ENCODE measurements at regions not wholly inside any gene's neighbourhood (a gene's known extent, or its start where the extent isn't known, plus 50 kb on each side); places are given as distances from the start of the nearest gene placed in this dataset.

DNA sequence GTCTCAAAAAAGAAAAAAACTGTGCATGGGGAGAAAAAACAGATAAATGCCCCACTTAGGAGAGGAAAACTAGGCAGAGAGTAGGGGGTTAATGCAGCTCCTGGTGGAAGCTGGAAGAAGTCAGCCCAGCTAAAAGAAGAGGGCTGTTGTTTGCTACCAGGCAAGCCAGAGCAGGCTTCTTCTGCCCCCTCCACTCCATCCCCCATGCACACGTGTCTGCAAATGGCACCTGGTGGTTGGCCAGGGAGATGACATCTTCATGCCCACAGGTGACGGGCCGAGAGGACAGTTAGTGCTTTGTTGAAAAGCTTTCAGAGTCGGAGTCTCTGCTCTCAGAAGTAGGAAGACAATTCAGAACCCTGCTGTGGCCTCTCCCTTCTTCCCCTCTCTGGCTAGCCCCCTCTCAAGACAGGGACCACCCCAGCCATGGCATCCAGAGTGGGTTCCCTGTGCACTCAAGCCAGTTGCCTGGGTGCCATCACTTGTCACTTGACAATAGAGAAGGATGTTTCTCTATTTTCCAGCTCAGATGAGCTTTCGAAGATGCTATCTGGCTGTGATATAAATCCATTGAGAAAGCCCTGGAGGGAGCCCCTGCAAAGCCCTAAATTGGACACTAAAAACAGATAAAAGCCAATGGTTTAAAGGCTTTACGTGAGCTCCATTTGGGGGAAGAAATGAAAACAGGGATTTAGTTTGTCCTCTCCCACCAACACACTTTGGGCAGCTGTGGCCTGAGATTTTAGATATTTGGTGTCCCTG is 142.0 kb downstream of the TRIM29 start:
- intact Hi-C loops (cut with DNase I): no loop called here
- Histone ChIP-seq H3K36me3 (replicated peaks in 1 of 2; ENCODE audit: insufficient read depth in 1 of 2, low read depth in 2 of 2) (no peaks in the 10 kb centered on the region), H3K4me3 (no peak overlapping the region), H3K27me3 (no peaks in the 10 kb centered on the region), H3K4me1 (peaks cover 6% of the 10 kb centered on the region), H3K27ac (no peak overlapping the region), H3K9me3 (no peaks in the 10 kb centered on the region)
- TF ChIP-seq POLR2A (IDR thresholded peaks at IDR 0.05): no peak
- TF ChIP-seq, protein P1, sequence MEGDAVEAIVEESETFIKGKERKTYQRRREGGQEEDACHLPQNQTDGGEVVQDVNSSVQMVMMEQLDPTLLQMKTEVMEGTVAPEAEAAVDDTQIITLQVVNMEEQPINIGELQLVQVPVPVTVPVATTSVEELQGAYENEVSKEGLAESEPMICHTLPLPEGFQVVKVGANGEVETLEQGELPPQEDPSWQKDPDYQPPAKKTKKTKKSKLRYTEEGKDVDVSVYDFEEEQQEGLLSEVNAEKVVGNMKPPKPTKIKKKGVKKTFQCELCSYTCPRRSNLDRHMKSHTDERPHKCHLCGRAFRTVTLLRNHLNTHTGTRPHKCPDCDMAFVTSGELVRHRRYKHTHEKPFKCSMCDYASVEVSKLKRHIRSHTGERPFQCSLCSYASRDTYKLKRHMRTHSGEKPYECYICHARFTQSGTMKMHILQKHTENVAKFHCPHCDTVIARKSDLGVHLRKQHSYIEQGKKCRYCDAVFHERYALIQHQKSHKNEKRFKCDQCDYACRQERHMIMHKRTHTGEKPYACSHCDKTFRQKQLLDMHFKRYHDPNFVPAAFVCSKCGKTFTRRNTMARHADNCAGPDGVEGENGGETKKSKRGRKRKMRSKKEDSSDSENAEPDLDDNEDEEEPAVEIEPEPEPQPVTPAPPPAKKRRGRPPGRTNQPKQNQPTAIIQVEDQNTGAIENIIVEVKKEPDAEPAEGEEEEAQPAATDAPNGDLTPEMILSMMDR (IDR thresholded peaks at IDR 0.05): no peak
- ATAC-seq: no peak
- DNase-seq: no peak
- 64 to 66% methylated on average over 6 of the region's 6 CpGs for WGBS, 2 donors

DNA sequence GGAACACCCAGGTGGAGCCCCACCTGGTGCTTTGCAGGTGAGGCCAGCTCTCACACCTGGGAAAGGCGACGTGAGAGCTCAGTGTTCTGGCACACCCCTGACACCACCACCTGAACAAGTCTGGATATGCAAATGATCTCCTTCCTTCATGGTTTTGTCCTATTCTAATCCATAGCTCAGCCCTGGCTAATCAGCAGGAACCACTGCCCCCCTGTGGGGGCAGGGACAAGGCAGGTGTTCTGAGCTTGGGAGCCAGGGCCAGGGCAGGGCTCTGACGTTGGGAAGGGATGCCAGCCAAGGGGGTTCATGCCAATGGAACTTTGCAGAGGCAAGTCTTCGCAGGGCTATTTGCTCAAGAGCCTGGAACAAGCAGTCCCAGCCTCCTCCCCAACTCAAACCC is 144.2 kb downstream of the TRIM29 start:
- whole genome bisulfite sequencing, 2 donors: 0 to 19% methylated on average over 1 to 3 of the region's 4 CpGs
- intact Hi-C loops (cut with DNase I): no loop called here
- DNase-seq (peak; percentile 42 to 81 (median 74)), ATAC-seq (peak; percentile 43)
- Histone ChIP-seq H3K4me3 (no peak overlapping the region), H3K27ac (no peak overlapping the region), H3K27me3 (no peaks in the 10 kb centered on the region), H3K36me3 (replicated peaks in 1 of 2; ENCODE audit: insufficient read depth in 1 of 2, low read depth in 2 of 2) (no peaks in the 10 kb centered on the region), H3K4me1 (peaks cover 6% of the 10 kb centered on the region), H3K9me3 (no peaks in the 10 kb centered on the region)
- TF ChIP-seq, protein P1 (IDR thresholded peaks at IDR 0.05): peak in 3 of 7 experiments; percentile 28 to 40 (median 30)
- TF ChIP-seq POLR2A (IDR thresholded peaks at IDR 0.05): no peak

DNA sequence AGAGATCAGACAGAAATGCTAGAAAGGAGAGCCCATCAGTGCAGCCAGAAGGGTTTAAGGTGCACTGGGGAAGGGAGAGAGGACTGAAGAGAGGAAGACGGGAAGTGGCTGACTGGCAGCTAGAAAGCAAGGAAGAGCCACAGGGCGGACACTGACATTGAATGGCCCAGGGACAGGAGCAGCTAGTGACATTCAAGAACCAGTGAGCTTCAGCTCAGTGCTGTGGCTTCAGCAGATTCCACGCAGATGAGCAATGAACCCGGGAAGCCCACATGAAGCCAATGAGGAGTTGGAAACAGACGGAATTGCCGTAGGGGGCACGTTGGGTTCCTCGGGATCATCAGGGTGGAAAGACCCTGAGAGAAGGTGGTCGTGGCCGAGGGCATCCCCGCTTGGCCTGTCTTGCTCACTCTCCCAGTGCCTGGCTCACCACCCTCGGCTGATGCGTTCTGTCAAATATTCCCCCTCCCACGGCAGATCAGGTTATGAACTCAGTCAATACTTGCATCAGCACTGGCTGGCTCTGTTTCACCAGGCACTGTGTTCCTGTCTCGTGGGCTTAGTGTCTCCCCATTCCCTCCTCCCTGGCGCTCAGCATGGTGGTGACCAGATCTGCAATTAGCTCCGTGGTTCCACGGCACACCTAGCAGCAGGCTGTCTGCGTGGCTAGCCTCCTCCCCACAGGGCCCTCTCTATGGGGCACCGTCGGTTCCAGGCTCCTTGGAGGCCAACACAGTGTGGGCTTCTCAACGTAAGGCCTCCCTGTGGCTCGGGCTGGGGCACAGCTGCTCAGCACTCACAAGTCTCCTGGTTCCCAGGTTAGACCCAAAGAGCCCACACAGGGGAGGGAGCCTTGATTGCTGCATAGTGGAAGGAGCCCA is 145.5 kb downstream of the TRIM29 start:
- DNase-seq (no peak), ATAC-seq (no peak)
- intact Hi-C loops (cut with DNase I): no loop called here
- Histone ChIP-seq H3K27me3 (no peaks in the 10 kb centered on the region), H3K27ac (no peak overlapping the region), H3K36me3 (replicated peaks in 1 of 2; ENCODE audit: insufficient read depth in 1 of 2, low read depth in 2 of 2) (no peaks in the 10 kb centered on the region), H3K9me3 (no peaks in the 10 kb centered on the region), H3K4me3 (no peak overlapping the region), H3K4me1 (peaks cover 6% of the 10 kb centered on the region)
- 80 to 91% methylated on average over 23 of the region's 23 CpGs for WGBS, 2 donors
- TF ChIP-seq POLR2A (IDR thresholded peaks at IDR 0.05): no peak
- TF ChIP-seq, protein P1 (IDR thresholded peaks at IDR 0.05): no peak

DNA sequence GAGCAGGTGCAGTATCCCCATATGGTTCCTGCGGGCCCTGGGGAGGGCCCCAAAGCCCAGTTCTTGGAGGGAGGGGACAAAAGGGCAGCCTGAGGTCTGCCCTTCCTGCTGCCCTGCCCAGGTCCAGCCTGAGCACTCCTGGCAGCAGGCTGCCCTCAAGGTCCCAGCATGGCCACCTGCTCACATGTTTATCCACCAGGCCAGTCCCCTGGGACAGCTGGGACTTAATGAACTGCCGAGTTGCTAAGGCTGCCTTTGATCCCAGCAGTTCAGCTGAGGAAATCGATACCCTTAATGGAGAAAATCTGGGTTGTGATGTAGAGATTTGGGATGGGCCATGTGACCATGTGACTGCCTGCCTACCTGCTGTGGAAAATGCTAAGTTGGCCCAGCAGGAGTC is 146.2 kb downstream of the TRIM29 start:
- 65 to 68% methylated on average over 3 of the region's 3 CpGs for WGBS, 2 donors
- Histone ChIP-seq H3K27ac (no peak overlapping the region), H3K9me3 (no peaks in the 10 kb centered on the region), H3K27me3 (no peaks in the 10 kb centered on the region), H3K4me3 (no peak overlapping the region), H3K36me3 (replicated peaks in 1 of 2; ENCODE audit: insufficient read depth in 1 of 2, low read depth in 2 of 2) (no peaks in the 10 kb centered on the region), H3K4me1 (peaks cover 6% of the 10 kb centered on the region)
- intact Hi-C loops (cut with DNase I): no loop called here
- ATAC-seq (no peak), DNase-seq (no peak)
- TF ChIP-seq POLR2A (IDR thresholded peaks at IDR 0.05): no peak
- TF ChIP-seq, protein P1 (IDR thresholded peaks at IDR 0.05): no peak
